OCI-LY7 (cell line): ENCODE measurements at regions not wholly inside any gene's neighbourhood (a gene's known extent, or its start where the extent isn't known, plus 50 kb on each side); places are given as distances from the start of the nearest gene placed in this dataset.

Source experiments
- BruUV-seq: library from RNA; stranded (reverse); fragments of 400-500 nt; replicated peaks from 2 replicates; lab custom pipeline; 2021; lab: Mats Ljungman, UMichigan
- CTCF ChIA-PET: fragments of 300-600 bp; sonication (Branson Sonifier 250); formaldehyde crosslinking; loops from one replicate; lab custom pipeline; 2022; ENCODE audit warnings: antibody characterized with exemption; ENCODE audit not compliant: unreplicated experiment; lab: Charles Lee
- POLR2A ChIA-PET: fragments of 300-600 bp; sonication (Branson Sonifier 250); formaldehyde crosslinking; loops from one replicate; lab custom pipeline; 2022; ENCODE audit warnings: antibody characterized with exemption; lab: Charles Lee
- DNase-seq: peaks from one replicate; pipeline ENCODE4 v3.0.0-alpha.2; 2015; ENCODE audit warnings: low spot score
- H2AFZ ChIP-seq: fragments of 200-600 bp; sonication (generic), shearing (Covaris generic); 2 replicates; pipeline ENCODE4 v1.6.1; 2014; ENCODE audit warnings: mild to moderate bottlenecking, antibody characterized with exemption, low read length, moderate library complexity
- H3K27ac ChIP-seq: fragments of 200-600 bp; sonication (generic); 2 replicates; pipeline ENCODE4 v1.5.1; 2014; ENCODE audit warnings: mixed run types, low read depth, mild to moderate bottlenecking, moderate library complexity, low read length, inconsistent platforms; ENCODE audit not compliant: poor library complexity, severe bottlenecking
- H3K36me3 ChIP-seq: fragments of 200-600 bp; sonication (generic); 2 replicates; pipeline ENCODE4 v1.6.1; 2014; ENCODE audit warnings: mild to moderate bottlenecking, antibody characterized with exemption, low read length, moderate library complexity, mixed read lengths; ENCODE audit not compliant: insufficient read depth
- H3K4me1 ChIP-seq: fragments of 200-600 bp; sonication (generic); 2 replicates; pipeline ENCODE4 v1.5.1; 2014; ENCODE audit warnings: mild to moderate bottlenecking, low read length; ENCODE audit not compliant: insufficient read depth, poor library complexity, severe bottlenecking
- H3K4me2 ChIP-seq: fragments of 200-600 bp; sonication (generic); 2 replicates; pipeline ENCODE4 v1.6.1; 2014; ENCODE audit warnings: mild to moderate bottlenecking, low read length
- H3K4me3 ChIP-seq: fragments of 200-600 bp; sonication (generic); 2 replicates; pipeline ENCODE4 v1.5.1; 2014; ENCODE audit warnings: mild to moderate bottlenecking, low read depth, low read length; ENCODE audit not compliant: poor library complexity, severe bottlenecking
- H3K79me2 ChIP-seq: fragments of 200-600 bp; sonication (generic); 2 replicates; pipeline ENCODE4 v1.6.1; 2016; ENCODE audit warnings: low read depth, mild to moderate bottlenecking, low read length, moderate library complexity, mixed read lengths; ENCODE audit not compliant: insufficient read depth
- H3K9me2 ChIP-seq: fragments of 200-600 bp; sonication (generic); 2 replicates; pipeline ENCODE4 v1.6.1; 2016; ENCODE audit warnings: mild to moderate bottlenecking, low read length, mixed read lengths; ENCODE audit not compliant: insufficient read depth
- H3K9me3 ChIP-seq: fragments of 200-600 bp; sonication (generic); 2 replicates; pipeline ENCODE4 v1.6.1; 2014; ENCODE audit warnings: mild to moderate bottlenecking, mixed run types, low read length, mixed read lengths
- H4K20me1 ChIP-seq: fragments of 200-600 bp; sonication (generic); 2 replicates; pipeline ENCODE4 v1.6.1; 2014; ENCODE audit warnings: mild to moderate bottlenecking, antibody characterized with exemption, low read length, moderate library complexity, mixed read lengths; ENCODE audit not compliant: insufficient read depth
- CTCF ChIP-seq: fragments of 200-600 bp; sonication (generic); conservative IDR thresholded peaks from 2 replicates; pipeline ENCODE4 v1.5.1; 2014; ENCODE audit warnings: mild to moderate bottlenecking, antibody characterized with exemption, low read length, moderate library complexity, mixed read lengths
- EZH2phosphoT487 ChIP-seq: fragments of 200-600 bp; sonication (generic); IDR thresholded peaks from 2 replicates; pipeline ENCODE4 v1.6.1; 2018; ENCODE audit warnings: low read depth, borderline replicate concordance, mild to moderate bottlenecking, mixed run types, antibody characterized with exemption, low read length, moderate library complexity, mixed read lengths
- intact Hi-C: fragments of 100-400 bp; cut with micrococcal nuclease; formaldehyde crosslinking; loops from one replicate; pipeline ENCODE4 v1.10.0; 2022; ENCODE audit not compliant: unreplicated experiment

- intact Hi-C loops, result no loop called here
- Histone ChIP-seq H3K9me2 (no peaks in the 10 kb centered on the region), H2AFZ (no peak overlapping the region), H3K27ac (no peak overlapping the region), H3K9me3 (no peaks in the 10 kb centered on the region), H3K4me3 (no peak overlapping the region), H4K20me1 (no peaks in the 10 kb centered on the region), H3K4me2 (no peak overlapping the region), H3K79me2 (no peaks in the 10 kb centered on the region), H3K4me1 (no peaks in the 10 kb centered on the region), H3K36me3 (no peaks in the 10 kb centered on the region)
- TF ChIP-seq EZH2phosphoT487 (no peak), CTCF (no peak)
- ChIA-PET POLR2A (interaction anchor here (0.6 kb wide), 1 partner anchor 27 kb away, joined by 3 read pairs; no protein-coding TSS in a partner anchor), CTCF (no interaction called here)
- BruUV-seq, result no TSS peak
- no peak for DNase-seq
These were observed 116.1 kb upstream of the RAB6C start for GRCh38 chr2:129863350-129863749.

- no peaks in the 10 kb centered on the region for H3K9me2 ChIP-seq
- ChIA-PET POLR2A (interaction anchor here (1.8 kb wide), 1 partner anchor 11 kb away, joined by 5 read pairs; no protein-coding TSS in a partner anchor), CTCF (no interaction called here)
- H3K79me2 ChIP-seq, result no peaks in the 10 kb centered on the region
- H3K27ac ChIP-seq, result no peak overlapping the region
- no peak for DNase-seq
- TF ChIP-seq EZH2phosphoT487 (no peak), CTCF (no peak)
- no peaks in the 10 kb centered on the region for H3K36me3 ChIP-seq
- BruUV-seq, result no TSS peak
- no peak overlapping the region for H2AFZ ChIP-seq
- no peak overlapping the region for H3K4me3 ChIP-seq
- no peak overlapping the region for H3K4me2 ChIP-seq
- intact Hi-C loops, result no loop called here
- H3K4me1 ChIP-seq, result no peaks in the 10 kb centered on the region
- H4K20me1 ChIP-seq, result no peaks in the 10 kb centered on the region
- H3K9me3 ChIP-seq, result no peaks in the 10 kb centered on the region
These were observed 114.7 kb upstream of the RAB6C start for GRCh38 chr2:129864719-129865118.

- H3K4me2 ChIP-seq, result no peak overlapping the region
- intact Hi-C loops, result no loop called here
- no peaks in the 10 kb centered on the region for H3K4me1 ChIP-seq
- no peaks in the 10 kb centered on the region for H3K79me2 ChIP-seq
- no TSS peak for BruUV-seq
- H3K36me3 ChIP-seq, result no peaks in the 10 kb centered on the region
- no peaks in the 10 kb centered on the region for H3K9me3 ChIP-seq
- no peak overlapping the region for H2AFZ ChIP-seq
- no peak for DNase-seq
- no peak overlapping the region for H3K4me3 ChIP-seq
- H4K20me1 ChIP-seq, result no peaks in the 10 kb centered on the region
- TF ChIP-seq CTCF (no peak), EZH2phosphoT487 (no peak)
- H3K9me2 ChIP-seq, result no peaks in the 10 kb centered on the region
- ChIA-PET POLR2A (interaction anchor here (1.8 kb wide), 1 partner anchor 10 kb away, joined by 5 read pairs; no protein-coding TSS in a partner anchor), CTCF (no interaction called here)
- H3K27ac ChIP-seq, result no peak overlapping the region
These were observed 113.5 kb upstream of the RAB6C start for GRCh38 chr2:129865976-129866375.
